ENCODE measurements at regions not wholly inside any gene's neighbourhood (a gene's known extent, or its start where the extent isn't known, plus 50 kb on each side); places are given as distances from the start of the nearest gene placed in this dataset.

DNA sequence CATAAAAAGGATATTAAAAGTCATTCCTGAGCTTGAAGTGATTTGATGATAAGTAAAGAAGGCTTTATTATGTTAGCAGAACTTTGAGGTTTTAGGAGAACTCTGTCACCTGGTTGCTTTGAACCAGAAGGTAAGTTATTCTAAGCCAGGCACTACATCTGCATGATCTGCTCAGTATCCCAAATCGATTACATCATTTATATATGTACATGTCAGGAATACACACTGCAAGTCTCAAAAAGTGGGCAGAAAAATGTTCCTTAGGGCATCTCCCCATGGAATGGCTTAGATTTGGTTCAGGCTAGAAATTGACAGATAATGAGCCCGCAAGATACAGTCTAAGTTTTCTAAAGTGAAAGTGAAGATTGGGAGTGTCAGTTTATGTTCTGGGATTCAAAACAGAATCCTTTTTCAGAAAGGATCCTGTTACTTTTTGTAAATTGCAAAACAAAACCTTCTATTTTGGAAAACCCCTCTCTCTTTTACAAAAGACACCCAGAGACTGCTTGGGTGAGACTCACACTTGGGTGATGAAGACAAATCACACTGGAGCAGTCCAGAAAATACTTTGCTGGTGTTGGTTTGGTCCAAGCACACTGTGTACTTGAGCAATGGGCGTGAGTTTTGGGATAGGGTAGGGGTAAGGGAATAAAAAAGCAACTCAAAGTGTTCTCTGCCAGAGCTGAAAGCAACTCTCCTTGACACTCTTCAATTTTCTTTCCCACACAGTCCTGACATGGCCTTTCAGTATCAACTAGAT, 114.5 kb downstream of the FOXD1 start:
- TF ChIP-seq POLR2A (IDR thresholded peaks at IDR 0.05) = no peak
- TF ChIP-seq, protein P1, sequence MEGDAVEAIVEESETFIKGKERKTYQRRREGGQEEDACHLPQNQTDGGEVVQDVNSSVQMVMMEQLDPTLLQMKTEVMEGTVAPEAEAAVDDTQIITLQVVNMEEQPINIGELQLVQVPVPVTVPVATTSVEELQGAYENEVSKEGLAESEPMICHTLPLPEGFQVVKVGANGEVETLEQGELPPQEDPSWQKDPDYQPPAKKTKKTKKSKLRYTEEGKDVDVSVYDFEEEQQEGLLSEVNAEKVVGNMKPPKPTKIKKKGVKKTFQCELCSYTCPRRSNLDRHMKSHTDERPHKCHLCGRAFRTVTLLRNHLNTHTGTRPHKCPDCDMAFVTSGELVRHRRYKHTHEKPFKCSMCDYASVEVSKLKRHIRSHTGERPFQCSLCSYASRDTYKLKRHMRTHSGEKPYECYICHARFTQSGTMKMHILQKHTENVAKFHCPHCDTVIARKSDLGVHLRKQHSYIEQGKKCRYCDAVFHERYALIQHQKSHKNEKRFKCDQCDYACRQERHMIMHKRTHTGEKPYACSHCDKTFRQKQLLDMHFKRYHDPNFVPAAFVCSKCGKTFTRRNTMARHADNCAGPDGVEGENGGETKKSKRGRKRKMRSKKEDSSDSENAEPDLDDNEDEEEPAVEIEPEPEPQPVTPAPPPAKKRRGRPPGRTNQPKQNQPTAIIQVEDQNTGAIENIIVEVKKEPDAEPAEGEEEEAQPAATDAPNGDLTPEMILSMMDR (IDR thresholded peaks at IDR 0.05 in 4 of 5, conservative IDR thresholded peaks at IDR 0.05 in 1 of 5) = no peak

Measured in gastrocnemius medialis (tissue), 4 donors.